ENCODE measurements at regions not wholly inside any gene's neighbourhood (a gene's known extent, or its start where the extent isn't known, plus 50 kb on each side); places are given as distances from the start of the nearest gene placed in this dataset.

- TF ChIP-seq CTCF (IDR thresholded peaks at IDR 0.05 in 8 of 11, conservative IDR thresholded peaks at IDR 0.05 in 3 of 11) (no peak), POLR2AphosphoS5 (IDR thresholded peaks at IDR 0.05) (no peak)
Observed at GRCh38 chr3:127371334-127371733, 83.5 kb upstream of the PRR20G start.
